ENCODE measurements at regions not wholly inside any gene's neighbourhood (a gene's known extent, or its start where the extent isn't known, plus 50 kb on each side); places are given as distances from the start of the nearest gene placed in this dataset.

- TF ChIP-seq CTCF (IDR thresholded peaks at IDR 0.05) (no peak), POLR2A (IDR thresholded peaks at IDR 0.05) (no peak)
Measured at GRCh38 chr11:25794804-25795203, 537.1 kb upstream of the ANO3 start.
